SK-N-SH (cell line): ENCODE measurements at regions not wholly inside any gene's neighbourhood (a gene's known extent, or its start where the extent isn't known, plus 50 kb on each side); places are given as distances from the start of the nearest gene placed in this dataset.

ENCODE experiments used
- EP300 ChIP-seq, 2 experiments: IDR thresholded peaks; 2 replicates each; pipeline versions ENCODE4 v1.4.0 to v1.6.1; 2012; ENCODE audit warnings: borderline replicate concordance in 1 of 2, low read depth in 1 of 2, low read length in 1 of 2
- EZH2phosphoT487 ChIP-seq: fragments of 200-600 bp; sonication (generic); IDR thresholded peaks from 2 replicates; pipeline ENCODE4 v1.6.1; 2017; ENCODE audit warnings: low read depth, mixed run types, mild to moderate bottlenecking, antibody characterized with exemption, moderate library complexity, borderline replicate concordance
- FOXJ3 ChIP-seq: sonication (generic); formaldehyde crosslinking; IDR thresholded peaks from 2 replicates; pipeline ENCODE4 v1.5.1; 2020; ENCODE audit warnings: mild to moderate bottlenecking, missing genetic modification reagents
- JUND ChIP-seq: IDR thresholded peaks from 2 replicates; pipeline ENCODE4 v1.4.0; 2012
- RXRA ChIP-seq: IDR thresholded peaks from 2 replicates; pipeline ENCODE4 v1.4.0; 2012; ENCODE audit warnings: low read depth, mild to moderate bottlenecking, borderline replicate concordance
- TAF1 ChIP-seq: IDR thresholded peaks from 2 replicates; pipeline ENCODE4 v1.6.1; 2012; ENCODE audit warnings: low read depth, mild to moderate bottlenecking, low read length, moderate library complexity, borderline replicate concordance
- TCF12 ChIP-seq: IDR thresholded peaks from 2 replicates; pipeline ENCODE4 v1.4.0; 2012
- TEAD4 ChIP-seq: IDR thresholded peaks from 2 replicates; pipeline ENCODE4 v1.4.0; 2012; ENCODE audit warnings: mild to moderate bottlenecking, borderline replicate concordance; ENCODE audit not compliant: insufficient read depth
- TF ChIP-seq, protein P1 (sequence below): IDR thresholded peaks from 2 replicates; pipeline ENCODE4 v1.6.1; 2012; ENCODE audit warnings: mild to moderate bottlenecking, low read depth, low read length, moderate library complexity
- TF ChIP-seq, protein P2 (sequence below): fragments of 200-600 bp; sonication (generic); IDR thresholded peaks from 2 replicates; pipeline ENCODE4 v1.6.1; 2017; ENCODE audit warnings: antibody characterized with exemption, mild to moderate bottlenecking, moderate library complexity
- TF ChIP-seq, protein P3 (sequence below): fragments of 150-350 bp; IDR thresholded peaks from 2 replicates; pipeline ENCODE4 v1.6.1; 2016; ENCODE audit warnings: mild to moderate bottlenecking, low read depth, low read length

DNA sequence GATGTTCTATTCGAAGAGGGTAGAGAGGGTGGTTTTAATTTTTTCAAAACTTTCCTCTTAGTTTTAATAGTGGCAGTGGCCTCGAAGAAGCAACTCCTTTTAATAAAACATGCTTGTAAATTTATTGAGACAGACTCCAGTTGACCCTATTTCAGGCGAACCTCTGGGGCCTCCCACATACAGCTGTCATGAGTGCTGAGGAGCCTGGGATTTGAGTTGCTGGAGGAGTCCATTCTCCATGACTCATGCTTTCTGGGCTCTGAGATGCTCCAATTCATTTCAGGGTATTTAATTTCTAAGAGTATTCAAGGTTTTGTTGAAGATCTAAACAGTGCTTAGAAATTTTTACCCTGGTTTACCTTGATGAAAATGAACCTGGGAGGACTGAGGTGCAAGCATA is 580.4 kb downstream of the CBLN4 start:
- TF ChIP-seq, protein P1, sequence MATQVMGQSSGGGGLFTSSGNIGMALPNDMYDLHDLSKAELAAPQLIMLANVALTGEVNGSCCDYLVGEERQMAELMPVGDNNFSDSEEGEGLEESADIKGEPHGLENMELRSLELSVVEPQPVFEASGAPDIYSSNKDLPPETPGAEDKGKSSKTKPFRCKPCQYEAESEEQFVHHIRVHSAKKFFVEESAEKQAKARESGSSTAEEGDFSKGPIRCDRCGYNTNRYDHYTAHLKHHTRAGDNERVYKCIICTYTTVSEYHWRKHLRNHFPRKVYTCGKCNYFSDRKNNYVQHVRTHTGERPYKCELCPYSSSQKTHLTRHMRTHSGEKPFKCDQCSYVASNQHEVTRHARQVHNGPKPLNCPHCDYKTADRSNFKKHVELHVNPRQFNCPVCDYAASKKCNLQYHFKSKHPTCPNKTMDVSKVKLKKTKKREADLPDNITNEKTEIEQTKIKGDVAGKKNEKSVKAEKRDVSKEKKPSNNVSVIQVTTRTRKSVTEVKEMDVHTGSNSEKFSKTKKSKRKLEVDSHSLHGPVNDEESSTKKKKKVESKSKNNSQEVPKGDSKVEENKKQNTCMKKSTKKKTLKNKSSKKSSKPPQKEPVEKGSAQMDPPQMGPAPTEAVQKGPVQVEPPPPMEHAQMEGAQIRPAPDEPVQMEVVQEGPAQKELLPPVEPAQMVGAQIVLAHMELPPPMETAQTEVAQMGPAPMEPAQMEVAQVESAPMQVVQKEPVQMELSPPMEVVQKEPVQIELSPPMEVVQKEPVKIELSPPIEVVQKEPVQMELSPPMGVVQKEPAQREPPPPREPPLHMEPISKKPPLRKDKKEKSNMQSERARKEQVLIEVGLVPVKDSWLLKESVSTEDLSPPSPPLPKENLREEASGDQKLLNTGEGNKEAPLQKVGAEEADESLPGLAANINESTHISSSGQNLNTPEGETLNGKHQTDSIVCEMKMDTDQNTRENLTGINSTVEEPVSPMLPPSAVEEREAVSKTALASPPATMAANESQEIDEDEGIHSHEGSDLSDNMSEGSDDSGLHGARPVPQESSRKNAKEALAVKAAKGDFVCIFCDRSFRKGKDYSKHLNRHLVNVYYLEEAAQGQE = no peak
- no peak for TF ChIP-seq EZH2phosphoT487
- TF ChIP-seq, protein P2, sequence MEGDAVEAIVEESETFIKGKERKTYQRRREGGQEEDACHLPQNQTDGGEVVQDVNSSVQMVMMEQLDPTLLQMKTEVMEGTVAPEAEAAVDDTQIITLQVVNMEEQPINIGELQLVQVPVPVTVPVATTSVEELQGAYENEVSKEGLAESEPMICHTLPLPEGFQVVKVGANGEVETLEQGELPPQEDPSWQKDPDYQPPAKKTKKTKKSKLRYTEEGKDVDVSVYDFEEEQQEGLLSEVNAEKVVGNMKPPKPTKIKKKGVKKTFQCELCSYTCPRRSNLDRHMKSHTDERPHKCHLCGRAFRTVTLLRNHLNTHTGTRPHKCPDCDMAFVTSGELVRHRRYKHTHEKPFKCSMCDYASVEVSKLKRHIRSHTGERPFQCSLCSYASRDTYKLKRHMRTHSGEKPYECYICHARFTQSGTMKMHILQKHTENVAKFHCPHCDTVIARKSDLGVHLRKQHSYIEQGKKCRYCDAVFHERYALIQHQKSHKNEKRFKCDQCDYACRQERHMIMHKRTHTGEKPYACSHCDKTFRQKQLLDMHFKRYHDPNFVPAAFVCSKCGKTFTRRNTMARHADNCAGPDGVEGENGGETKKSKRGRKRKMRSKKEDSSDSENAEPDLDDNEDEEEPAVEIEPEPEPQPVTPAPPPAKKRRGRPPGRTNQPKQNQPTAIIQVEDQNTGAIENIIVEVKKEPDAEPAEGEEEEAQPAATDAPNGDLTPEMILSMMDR = no peak
- no peak for TF ChIP-seq RXRA
- TF ChIP-seq, protein P3, sequence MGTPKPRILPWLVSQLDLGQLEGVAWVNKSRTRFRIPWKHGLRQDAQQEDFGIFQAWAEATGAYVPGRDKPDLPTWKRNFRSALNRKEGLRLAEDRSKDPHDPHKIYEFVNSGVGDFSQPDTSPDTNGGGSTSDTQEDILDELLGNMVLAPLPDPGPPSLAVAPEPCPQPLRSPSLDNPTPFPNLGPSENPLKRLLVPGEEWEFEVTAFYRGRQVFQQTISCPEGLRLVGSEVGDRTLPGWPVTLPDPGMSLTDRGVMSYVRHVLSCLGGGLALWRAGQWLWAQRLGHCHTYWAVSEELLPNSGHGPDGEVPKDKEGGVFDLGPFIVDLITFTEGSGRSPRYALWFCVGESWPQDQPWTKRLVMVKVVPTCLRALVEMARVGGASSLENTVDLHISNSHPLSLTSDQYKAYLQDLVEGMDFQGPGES = no peak
- TF ChIP-seq TEAD4 = no peak
- no peak for TF ChIP-seq EP300 (IDR thresholded peaks at IDR 0.05; ENCODE audit: borderline replicate concordance in 1 of 2, low read depth in 1 of 2, low read length in 1 of 2)
- no peak for TF ChIP-seq FOXJ3 (CRISPR knock-in tag)
- TF ChIP-seq TAF1 = no peak
- no peak for TF ChIP-seq JUND
- TF ChIP-seq TCF12 = no peak
